Gastrocnemius medialis (tissue), 4 donors: ENCODE measurements at regions not wholly inside any gene's neighbourhood (a gene's known extent, or its start where the extent isn't known, plus 50 kb on each side); places are given as distances from the start of the nearest gene placed in this dataset.

Source experiments
- ATAC-seq, 2 donors: fragments of 150-250 bp; one replicate each; pipeline ENCODE4 v1.9.1; 2016
- DNase-seq, 2 donors: peaks; one replicate each; pipeline ENCODE4 v3.0.0-alpha.2; 2019
- H3K27ac ChIP-seq, 4 donors: fragments of 200-600 bp; sonication (generic); 1 replicate in 1 of 4; 2 replicates in 3 of 4; pipeline ENCODE4 v1.5.1; 2016 to 2018; ENCODE audit warnings: mild to moderate bottlenecking in 2 of 4, moderate library complexity in 1 of 4
- H3K27me3 ChIP-seq, 3 donors: fragments of 200-600 bp; sonication (generic) in 2 of 3; 1 replicate in 1 of 3; 2 replicates in 2 of 3; pipeline versions ENCODE4 v1.5.1 to v1.6.0; 2016 to 2019; ENCODE audit warnings: mild to moderate bottlenecking in 1 of 3, moderate library complexity in 1 of 3
- H3K36me3 ChIP-seq, 2 donors: fragments of 200-600 bp; sonication (generic) in 1 of 2; one replicate each; pipeline ENCODE4 v1.5.1; 2017 to 2018
- H3K4me1 ChIP-seq, 2 donors: fragments of 200-600 bp; sonication (generic) in 1 of 2; one replicate each; pipeline ENCODE4 v1.5.1; 2016 to 2017; ENCODE audit warnings: mild to moderate bottlenecking in 2 of 2
- H3K4me3 ChIP-seq, 4 donors: fragments of 200-600 bp; sonication (generic) in 3 of 4; 1 replicate in 1 of 4; 2 replicates in 3 of 4; pipeline ENCODE4 v1.5.1; 2016 to 2019; ENCODE audit warnings: mild to moderate bottlenecking in 2 of 4
- H3K9me3 ChIP-seq, 3 donors: fragments of 200-600 bp; sonication (generic) in 2 of 3; 1 replicate in 1 of 3; 2 replicates in 2 of 3; pipeline ENCODE4 v1.5.1; 2016 to 2019
- CTCF ChIP-seq, 5 experiments: fragments of 450-650 bp in 3 of 5; fragments of 200-600 bp in 2 of 5; sonication (generic) in 2 of 5; IDR thresholded peaks in 4 of 5; conservative IDR thresholded peaks in 1 of 5; 1 replicate in 4 of 5; 2 replicates in 1 of 5; pipeline ENCODE4 v1.5.1; 2016 to 2019; ENCODE audit warnings: antibody characterized with exemption in 5 of 5, mild to moderate bottlenecking in 3 of 5, moderate library complexity in 3 of 5
- POLR2A ChIP-seq, 2 donors: fragments of 450-650 bp; IDR thresholded peaks; one replicate each; pipeline ENCODE4 v1.6.1; 2017; ENCODE audit warnings: antibody characterized with exemption in 2 of 2, mild to moderate bottlenecking in 2 of 2, moderate library complexity in 2 of 2
- in situ Hi-C, 4 donors: fragments of 200-750 bp; cut with MboI; loops; one replicate each; pipeline versions ENCODE4 v1.15.0 to v1.8.0; 2017; ENCODE audit warnings: low sequenced_read_pairs in 4 of 4
- intact Hi-C: fragments of 100-400 bp; cut with DNase I; formaldehyde crosslinking; loops from one replicate; pipeline ENCODE4 v1.15.1; 2023; ENCODE audit warnings: low total_unique reads

- intact Hi-C loops (no loop called here), in situ Hi-C loops (no loop called here)
- Histone ChIP-seq H3K27me3 (no peaks in the 10 kb centered on the region), H3K4me1 (no peaks in the 10 kb centered on the region), H3K9me3 (no peaks in the 10 kb centered on the region), H3K27ac (no peak overlapping the region), H3K36me3 (no peaks in the 10 kb centered on the region), H3K4me3 (no peak overlapping the region)
- no peak for TF ChIP-seq CTCF (IDR thresholded peaks at IDR 0.05 in 4 of 5, conservative IDR thresholded peaks at IDR 0.05 in 1 of 5)
- no peak for TF ChIP-seq POLR2A (IDR thresholded peaks at IDR 0.05)
- DNase-seq (no peak), ATAC-seq (no peak)
Measured at GRCh38 chr2:37737507-37737906, 66.1 kb upstream of the CDC42EP3 start.

- Histone ChIP-seq H3K27me3 (no peaks in the 10 kb centered on the region), H3K36me3 (no peaks in the 10 kb centered on the region), H3K4me3 (no peak overlapping the region), H3K4me1 (no peaks in the 10 kb centered on the region), H3K27ac (no peak overlapping the region), H3K9me3 (no peaks in the 10 kb centered on the region)
- DNase-seq, result no peak
- no peak for TF ChIP-seq CTCF (IDR thresholded peaks at IDR 0.05 in 4 of 5, conservative IDR thresholded peaks at IDR 0.05 in 1 of 5)
- TF ChIP-seq POLR2A (IDR thresholded peaks at IDR 0.05), result no peak
- in situ Hi-C loops, result no loop called here
- ATAC-seq, result no peak
- intact Hi-C loops, result no loop called here
Measured at GRCh38 chr2:37738266-37738885, 66.9 kb upstream of the CDC42EP3 start.

GRCh38 chr2:37739153-37739552 is 67.7 kb upstream of the CDC42EP3 start:
- intact Hi-C loops, result no loop called here
- Histone ChIP-seq H3K4me3 (no peak overlapping the region), H3K27ac (no peak overlapping the region), H3K27me3 (no peaks in the 10 kb centered on the region), H3K4me1 (no peaks in the 10 kb centered on the region), H3K9me3 (no peaks in the 10 kb centered on the region), H3K36me3 (no peaks in the 10 kb centered on the region)
- DNase-seq, result no peak
- TF ChIP-seq CTCF (IDR thresholded peaks at IDR 0.05 in 4 of 5, conservative IDR thresholded peaks at IDR 0.05 in 1 of 5) (no peak), POLR2A (IDR thresholded peaks at IDR 0.05) (no peak)
- in situ Hi-C loops, result no loop called here
- ATAC-seq, result no peak

- H3K9me3 ChIP-seq, result no peaks in the 10 kb centered on the region
- no peak overlapping the region for H3K4me3 ChIP-seq
- TF ChIP-seq POLR2A (IDR thresholded peaks at IDR 0.05) (no peak), CTCF (IDR thresholded peaks at IDR 0.05 in 4 of 5, conservative IDR thresholded peaks at IDR 0.05 in 1 of 5) (no peak)
- ATAC-seq (no peak), DNase-seq (no peak)
- H3K27ac ChIP-seq, result no peak overlapping the region
- in situ Hi-C loops, result no loop called here
- H3K27me3 ChIP-seq, result no peaks in the 10 kb centered on the region
- intact Hi-C loops, result no loop called here
- H3K36me3 ChIP-seq, result no peaks in the 10 kb centered on the region
- H3K4me1 ChIP-seq, result no peaks in the 10 kb centered on the region
Measured at GRCh38 chr2:37740164-37740739, 68.8 kb upstream of the CDC42EP3 start.

GRCh38 chr2:37742286-37742685 is 70.8 kb upstream of the CDC42EP3 start:
- no peaks in the 10 kb centered on the region for H3K9me3 ChIP-seq
- TF ChIP-seq CTCF (IDR thresholded peaks at IDR 0.05 in 4 of 5, conservative IDR thresholded peaks at IDR 0.05 in 1 of 5), result no peak
- no peak for TF ChIP-seq POLR2A (IDR thresholded peaks at IDR 0.05)
- H3K4me3 ChIP-seq, result no peak overlapping the region
- in situ Hi-C loops, result no loop called here
- ATAC-seq, result no peak
- no peak overlapping the region for H3K27ac ChIP-seq
- intact Hi-C loops, result no loop called here
- no peaks in the 10 kb centered on the region for H3K4me1 ChIP-seq
- no peaks in the 10 kb centered on the region for H3K27me3 ChIP-seq
- H3K36me3 ChIP-seq, result no peaks in the 10 kb centered on the region
- DNase-seq, result no peak
